ENCODE measurements at regions not wholly inside any gene's neighbourhood (a gene's known extent, or its start where the extent isn't known, plus 50 kb on each side); places are given as distances from the start of the nearest gene placed in this dataset.
A peak's percentile ranks its signal among the peaks of the same experiment; 100 is the strongest.
"Not testable (repeated sequence)": the region's sequence is repeated elsewhere in the genome, so short reads cannot be mapped to it uniquely, and the experiment has no call there.

- DNase-seq, result no peak
Observed at GRCh38 chr12:114616081-114616480, 67.9 kb downstream of the TBX3 start.

- no peak for DNase-seq
Observed at GRCh38 chr12:114614040-114614439, 69.9 kb downstream of the TBX3 start.

DNA sequence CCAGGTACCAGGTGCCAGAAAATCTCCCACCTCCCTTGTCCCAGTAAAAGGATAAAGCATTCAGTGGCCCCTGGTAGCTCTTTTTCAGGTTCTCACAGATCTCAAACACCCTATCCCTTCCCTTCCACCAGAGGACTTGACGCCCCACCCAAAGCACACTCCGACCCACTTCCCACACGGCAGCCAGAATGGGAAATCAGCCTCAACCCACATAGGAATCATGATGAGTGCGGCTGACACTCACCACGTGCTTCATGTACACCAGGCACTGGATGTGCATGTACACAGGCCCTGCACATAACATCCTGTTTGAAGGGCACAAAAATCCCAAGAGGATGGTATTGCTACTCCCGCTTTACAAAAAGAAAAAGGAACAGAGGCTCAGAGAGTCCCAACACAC, 71.9 kb downstream of the TBX3 start:
- no peak for DNase-seq

GRCh38 chr12:114611145-114612018, 72.6 kb downstream of the TBX3 start:
- no peak for DNase-seq

DNA sequence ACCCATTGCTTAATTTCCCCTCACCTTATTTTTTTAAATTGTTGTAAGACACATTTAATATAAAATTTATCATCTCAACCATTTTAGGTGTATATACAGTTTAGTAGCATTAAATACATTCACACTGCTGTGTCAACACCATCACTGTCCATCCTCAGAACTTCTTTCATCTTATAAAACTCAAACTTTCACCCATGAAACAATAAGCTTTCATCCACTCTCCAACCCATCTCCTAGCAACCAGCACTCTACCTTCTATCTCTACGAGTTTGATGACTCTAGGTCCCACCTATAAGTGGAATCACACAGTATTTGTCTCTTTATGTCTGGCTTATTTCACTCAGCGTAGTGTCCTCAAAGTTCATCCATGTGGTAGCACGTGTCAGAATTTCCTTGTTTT, 75.5 kb downstream of the TBX3 start:
- no peak for DNase-seq

DNA sequence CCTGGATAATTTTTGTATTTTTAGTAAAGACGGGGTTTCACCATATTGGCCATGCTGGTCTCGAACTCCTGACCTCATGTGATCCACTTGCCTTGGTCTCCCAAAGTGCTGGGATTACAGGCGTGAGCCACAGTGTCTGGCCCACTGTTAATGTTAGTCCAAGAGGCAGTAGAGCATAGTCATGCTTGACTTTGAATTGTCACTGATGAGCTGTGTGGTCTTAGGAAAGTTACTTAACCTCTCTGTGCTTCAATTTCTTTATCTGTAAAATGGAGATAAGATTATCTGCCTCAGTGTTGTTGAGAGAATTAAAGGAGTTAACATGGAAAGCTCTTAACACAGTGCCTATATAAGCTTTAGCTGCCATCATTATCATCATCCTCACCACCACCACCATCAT, 78.1 kb downstream of the TBX3 start:
- no peak for DNase-seq

- no peak for DNase-seq
Observed at GRCh38 chr12:114604606-114605005, 79.4 kb downstream of the TBX3 start.

GRCh38 chr12:114600584-114600983, 83.4 kb downstream of the TBX3 start:
- not testable (repeated sequence) for DNase-seq

GRCh38 chr12:114598111-114598510, 85.9 kb downstream of the TBX3 start:
- DNase-seq, result no peak

DNA sequence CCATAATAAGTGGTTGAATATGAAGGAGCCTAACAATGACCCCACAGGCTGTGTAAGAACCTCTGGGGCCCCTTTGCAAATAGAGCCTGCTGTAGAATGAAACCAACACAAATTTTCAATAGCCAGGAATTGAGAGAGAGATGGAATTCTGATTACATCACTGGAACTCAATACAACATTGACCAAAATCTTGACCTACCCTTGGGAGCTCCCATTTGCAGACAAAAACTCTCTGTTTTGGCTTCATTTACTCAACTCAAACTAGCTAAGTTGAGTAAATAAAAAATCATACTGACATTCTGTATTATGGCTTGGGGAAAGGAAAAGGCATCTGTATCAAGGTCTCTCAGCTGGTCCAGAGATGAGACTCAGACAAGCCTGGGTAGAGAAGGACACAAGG, 91.0 kb downstream of the TBX3 start:
- DNase-seq, result no peak

GRCh38 chr12:114588061-114588460, 95.9 kb downstream of the TBX3 start:
- no peak for DNase-seq

GRCh38 chr12:114580306-114580705, 103.7 kb downstream of the TBX3 start:
- no peak for DNase-seq

- no peak for DNase-seq
Observed at GRCh38 chr12:114579389-114579788, 104.6 kb downstream of the TBX3 start.

DNA sequence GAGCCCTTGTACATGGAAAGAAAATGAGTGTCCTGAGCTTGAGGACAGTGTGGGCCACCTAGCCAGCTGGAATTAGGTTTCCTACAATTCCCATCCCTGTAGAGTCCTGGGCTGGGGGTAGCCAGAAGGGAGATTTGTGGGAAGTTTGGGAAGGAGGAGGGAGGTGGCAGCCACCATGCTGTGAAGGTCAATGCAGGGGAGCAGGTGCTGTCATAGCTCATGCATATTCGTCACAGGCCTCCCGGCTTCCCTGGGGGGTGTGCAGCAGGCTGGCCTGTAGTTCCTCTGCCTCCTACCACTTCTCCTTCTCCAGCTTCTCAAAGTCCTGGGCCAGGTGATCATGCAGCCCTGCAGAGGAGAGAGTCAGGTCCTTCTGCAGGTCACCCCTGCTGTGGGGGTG, 121.3 kb downstream of the TBX3 start:
- DNase-seq, result no peak

- no peak for DNase-seq
Observed at GRCh38 chr12:114555451-114555850, 128.5 kb downstream of the TBX3 start.

- DNase-seq, result no peak
Observed at GRCh38 chr12:114547636-114548035, 136.3 kb downstream of the TBX3 start.

- DNase-seq, result no peak
Observed at GRCh38 chr12:114530417-114530816, 124.5 kb upstream of the TBX5 start.

DNA sequence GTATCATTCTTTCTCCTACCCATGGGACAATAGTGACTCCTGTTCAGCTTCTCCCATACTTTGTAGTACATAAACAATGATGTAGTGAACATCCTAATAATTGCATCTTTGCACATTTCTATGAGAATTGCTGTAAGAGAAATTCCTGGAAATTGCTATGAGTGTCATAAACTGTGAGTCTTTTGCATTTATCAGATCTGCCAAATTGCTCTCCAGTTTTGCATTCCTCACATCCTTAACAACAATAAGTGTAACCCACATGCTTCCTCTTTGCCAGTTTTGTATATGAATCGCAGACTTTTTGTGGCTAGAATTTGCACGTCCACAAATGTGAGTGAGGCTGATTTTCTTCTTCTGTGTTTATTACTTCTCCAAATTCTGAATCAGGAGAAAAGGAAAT, 124.0 kb upstream of the TBX5 start:
- no peak for DNase-seq

DNA sequence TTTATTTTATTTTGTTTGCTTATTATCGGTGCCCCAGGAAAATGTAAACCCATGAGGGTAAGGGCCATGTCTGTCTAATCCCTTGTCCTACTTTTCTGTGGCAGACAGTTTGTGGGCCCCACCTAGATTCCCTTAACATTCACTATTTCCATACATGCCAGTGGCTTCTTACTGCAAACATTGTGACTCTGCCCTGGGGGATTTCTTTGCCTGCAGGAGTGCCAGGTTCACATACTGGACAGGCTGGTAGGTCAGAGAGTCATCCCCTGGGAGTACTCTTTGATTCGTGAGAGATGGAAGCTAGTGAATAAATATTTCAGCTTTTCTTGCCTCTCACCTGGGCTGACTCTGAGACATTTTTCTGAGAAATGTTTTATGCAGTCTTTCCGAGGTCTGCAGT, 122.8 kb upstream of the TBX5 start:
- no peak for DNase-seq

DNA sequence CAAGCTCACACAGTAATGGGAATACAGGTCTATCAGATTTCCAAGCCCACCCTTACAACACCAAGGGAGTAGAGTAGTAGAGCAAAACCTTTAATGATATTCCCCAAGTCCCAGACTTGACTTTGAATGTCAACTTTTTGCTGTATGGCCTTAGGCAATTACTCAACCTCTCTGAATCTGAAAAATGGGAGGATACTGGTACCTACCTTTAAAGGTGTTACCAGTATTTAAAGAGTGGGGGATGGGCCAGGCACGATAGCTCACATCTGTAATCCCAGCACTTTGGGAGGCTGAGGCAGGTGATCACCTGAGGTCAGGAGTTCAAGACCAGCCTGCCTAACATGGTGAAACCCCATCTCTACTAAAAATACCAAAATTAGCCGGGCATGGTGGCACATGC, 115.2 kb upstream of the TBX5 start:
- not testable (repeated sequence) for DNase-seq

DNA sequence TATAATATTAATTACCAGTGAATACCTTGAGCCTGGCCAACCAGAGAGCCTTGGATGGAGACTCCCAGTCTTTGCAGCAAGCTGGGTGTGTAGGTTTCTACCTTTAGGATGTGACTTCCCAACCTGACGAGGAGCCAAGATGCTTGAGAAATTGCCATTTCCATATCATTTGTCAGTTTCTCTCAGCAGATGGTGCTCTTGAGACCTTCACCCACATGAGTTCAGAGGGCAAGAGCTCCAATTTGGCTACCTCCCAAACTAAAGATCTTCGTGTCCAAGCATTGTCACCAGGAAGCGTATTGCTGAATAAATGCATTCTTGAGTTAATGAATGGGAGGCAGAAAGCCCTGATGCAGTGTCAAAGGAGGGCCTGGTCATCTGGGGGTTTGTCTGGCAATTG, 106.4 kb upstream of the TBX5 start:
- DNase-seq, result no peak

GRCh38 chr12:114508529-114509129, 102.7 kb upstream of the TBX5 start:
- peak; percentile 49 for DNase-seq

- no peak for DNase-seq
Observed at GRCh38 chr12:114506651-114507050, 100.7 kb upstream of the TBX5 start.

DNA sequence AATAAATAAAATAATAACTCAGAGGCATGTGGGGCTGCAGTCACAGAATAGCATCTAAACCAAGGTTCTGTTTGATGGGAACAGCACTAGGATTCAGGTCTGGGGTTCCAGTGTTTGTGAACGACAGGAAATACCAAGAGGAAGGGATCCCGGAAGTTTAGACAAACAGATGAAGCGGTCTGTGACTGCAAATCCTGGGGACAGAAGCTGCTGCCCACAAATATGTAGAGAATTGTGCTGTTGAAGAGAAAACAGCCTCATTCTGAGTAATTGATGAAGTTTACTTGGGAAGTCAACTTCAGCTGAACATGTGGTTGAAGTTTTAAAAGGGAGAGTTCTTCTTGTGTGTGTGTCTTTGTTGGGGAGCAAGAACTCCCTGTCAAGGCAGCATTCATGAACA, 98.4 kb upstream of the TBX5 start:
- DNase-seq, result no peak

DNA sequence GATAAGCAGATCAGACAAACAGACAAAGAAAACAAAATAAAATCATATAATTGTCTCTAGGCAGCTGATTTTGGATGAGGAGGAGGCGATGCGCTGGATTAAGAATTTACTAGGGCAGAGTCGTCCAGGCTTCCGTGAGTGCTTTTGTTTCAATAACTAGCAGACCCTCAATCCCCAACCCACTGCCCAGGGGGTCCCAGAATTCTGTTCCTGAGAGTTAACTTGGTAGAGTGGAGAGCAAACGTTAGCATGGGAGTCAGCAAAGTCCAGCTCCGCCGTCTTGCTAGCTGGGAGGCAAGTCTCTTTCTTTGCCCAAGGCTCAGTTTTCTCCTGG, 95.5 kb upstream of the TBX5 start:
- DNase-seq, result no peak

All from activated CD4-positive, alpha-beta T cell treated with anti-CD3 and anti-CD28 coated beads, Interleukin-2, amount 50 U/mL, for 1 hour (primary cell).